Left ventricle myocardium inferior (tissue), 1 donor: ENCODE measurements at regions not wholly inside any gene's neighbourhood (a gene's known extent, or its start where the extent isn't known, plus 50 kb on each side); places are given as distances from the start of the nearest gene placed in this dataset.

ENCODE experiments used
- DNase-seq: peaks from one replicate; pipeline ENCODE4 v3.0.0-alpha.2; 2020
- H3K27ac ChIP-seq: fragments of 200-600 bp; replicated peaks from 2 replicates; pipeline ENCODE4 v1.8.0; 2021
- H3K27me3 ChIP-seq: fragments of 200-600 bp; 2 replicates; pipeline ENCODE4 v1.8.0; 2021; ENCODE audit warnings: low read depth
- H3K36me3 ChIP-seq: fragments of 200-600 bp; 2 replicates; pipeline ENCODE4 v1.8.0; 2021
- H3K4me1 ChIP-seq: fragments of 200-600 bp; 2 replicates; pipeline ENCODE4 v1.8.0; 2021
- H3K4me3 ChIP-seq: fragments of 200-600 bp; 2 replicates; pipeline ENCODE4 v1.8.0; 2021; ENCODE audit warnings: mild to moderate bottlenecking, moderate library complexity
- H3K9me3 ChIP-seq: fragments of 200-600 bp; replicated peaks from 2 replicates; pipeline ENCODE4 v1.8.0; 2021
- intact Hi-C: fragments of 100-400 bp; cut with micrococcal nuclease; formaldehyde crosslinking; loops from one replicate; pipeline ENCODE4 v1.11.0; 2022
- TF ChIP-seq, protein P1 (sequence below): fragments of 200-600 bp; IDR thresholded peaks from 2 replicates; pipeline ENCODE4 v1.8.0; 2021; ENCODE audit warnings: antibody characterized with exemption, mild to moderate bottlenecking, borderline replicate concordance
- donor health status: DM: no; HTN: yes; CAD: no; lungs with severe emphysema.

DNA sequence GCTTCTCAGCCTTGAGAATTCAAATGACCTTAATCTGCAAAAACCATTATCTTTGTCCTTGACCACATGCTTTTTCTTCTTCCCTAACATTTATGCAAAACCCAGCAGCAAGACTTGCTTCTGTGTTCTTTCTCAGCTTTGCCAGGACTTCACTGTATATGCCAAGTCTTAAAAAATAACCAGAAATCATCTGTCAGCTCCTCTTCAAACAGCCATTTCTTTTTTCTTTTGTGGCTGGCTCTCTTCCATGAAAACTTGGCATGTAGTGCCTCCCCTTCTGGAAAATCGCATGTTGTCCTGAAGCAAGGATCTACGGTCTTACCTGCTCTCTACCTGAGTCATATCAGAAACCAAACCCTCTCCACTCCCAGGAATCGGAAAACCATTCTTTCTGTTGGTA lies 364.9 kb downstream of the RPS29 start:
- intact Hi-C loops, result no loop called here
- Histone ChIP-seq H3K4me3 (no peak overlapping the region), H3K27me3 (no peaks in the 10 kb centered on the region), H3K36me3 (no peaks in the 10 kb centered on the region), H3K9me3 (no peaks in the 10 kb centered on the region), H3K4me1 (no peaks in the 10 kb centered on the region), H3K27ac (no peak overlapping the region)
- TF ChIP-seq, protein P1, sequence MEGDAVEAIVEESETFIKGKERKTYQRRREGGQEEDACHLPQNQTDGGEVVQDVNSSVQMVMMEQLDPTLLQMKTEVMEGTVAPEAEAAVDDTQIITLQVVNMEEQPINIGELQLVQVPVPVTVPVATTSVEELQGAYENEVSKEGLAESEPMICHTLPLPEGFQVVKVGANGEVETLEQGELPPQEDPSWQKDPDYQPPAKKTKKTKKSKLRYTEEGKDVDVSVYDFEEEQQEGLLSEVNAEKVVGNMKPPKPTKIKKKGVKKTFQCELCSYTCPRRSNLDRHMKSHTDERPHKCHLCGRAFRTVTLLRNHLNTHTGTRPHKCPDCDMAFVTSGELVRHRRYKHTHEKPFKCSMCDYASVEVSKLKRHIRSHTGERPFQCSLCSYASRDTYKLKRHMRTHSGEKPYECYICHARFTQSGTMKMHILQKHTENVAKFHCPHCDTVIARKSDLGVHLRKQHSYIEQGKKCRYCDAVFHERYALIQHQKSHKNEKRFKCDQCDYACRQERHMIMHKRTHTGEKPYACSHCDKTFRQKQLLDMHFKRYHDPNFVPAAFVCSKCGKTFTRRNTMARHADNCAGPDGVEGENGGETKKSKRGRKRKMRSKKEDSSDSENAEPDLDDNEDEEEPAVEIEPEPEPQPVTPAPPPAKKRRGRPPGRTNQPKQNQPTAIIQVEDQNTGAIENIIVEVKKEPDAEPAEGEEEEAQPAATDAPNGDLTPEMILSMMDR, result no peak
- DNase-seq, result no peak

DNA sequence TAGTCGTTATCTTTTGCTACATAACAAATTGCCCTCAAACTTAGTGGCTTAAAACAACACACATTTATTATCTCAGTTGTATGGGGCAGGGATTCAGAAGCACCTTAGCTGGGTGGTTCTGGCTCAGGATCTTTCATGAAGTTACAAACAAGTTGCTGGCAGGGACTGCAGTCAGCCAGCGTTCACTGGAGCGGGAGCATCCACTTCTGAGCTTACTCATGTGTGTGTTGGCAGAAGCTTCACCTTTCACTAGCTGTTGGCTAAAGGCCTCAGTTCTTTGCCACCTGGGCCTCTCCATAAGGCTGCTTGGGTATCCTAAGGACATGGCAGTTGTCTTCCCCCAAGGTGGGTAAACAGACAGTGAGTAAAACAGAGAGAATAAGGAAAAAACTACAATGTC lies 365.7 kb downstream of the RPS29 start:
- TF ChIP-seq, protein P1, result no peak
- Histone ChIP-seq H3K36me3 (no peaks in the 10 kb centered on the region), H3K4me3 (no peak overlapping the region), H3K27ac (no peak overlapping the region), H3K4me1 (no peaks in the 10 kb centered on the region), H3K9me3 (peaks cover 1% of the 10 kb centered on the region), H3K27me3 (no peaks in the 10 kb centered on the region)
- no peak for DNase-seq
- intact Hi-C loops, result no loop called here

DNA sequence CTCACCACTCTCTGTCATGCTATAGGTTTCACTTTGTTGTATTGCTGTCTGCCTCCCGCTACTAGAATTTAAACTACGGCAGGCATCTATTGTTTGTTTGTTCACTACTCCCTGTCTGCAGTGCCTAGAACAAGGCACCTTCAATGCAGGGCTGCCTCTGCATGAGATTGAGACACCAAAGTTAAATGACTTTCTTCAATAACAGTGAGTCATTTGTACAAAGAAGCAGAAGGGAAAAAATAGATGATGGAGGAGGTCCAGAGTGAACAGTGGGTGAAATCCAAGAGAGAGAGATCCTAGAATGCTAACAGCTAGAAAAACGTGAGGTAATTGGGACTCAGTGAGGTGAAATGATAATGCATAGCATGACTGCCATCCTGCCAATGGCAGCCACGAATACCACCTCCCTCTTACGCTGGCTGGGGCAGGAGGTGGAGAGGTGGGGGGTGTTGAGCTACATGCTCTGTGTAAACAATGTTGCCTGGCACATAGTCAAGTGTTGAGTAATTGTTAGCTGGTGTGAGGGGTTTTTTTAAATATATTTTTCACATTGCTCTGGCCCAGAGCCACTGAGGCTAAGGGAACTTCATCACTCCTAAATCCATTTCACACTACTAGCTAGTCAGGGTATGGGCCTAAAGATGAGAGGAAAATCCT lies 367.6 kb downstream of the RPS29 start:
- Histone ChIP-seq H3K9me3 (peaks cover 6% of the 10 kb centered on the region), H3K4me1 (no peaks in the 10 kb centered on the region), H3K27me3 (no peaks in the 10 kb centered on the region), H3K27ac (no peak overlapping the region), H3K4me3 (no peak overlapping the region), H3K36me3 (no peaks in the 10 kb centered on the region)
- TF ChIP-seq, protein P1, result no peak
- intact Hi-C loops, result no loop called here
- no peak for DNase-seq

GRCh38 chr14:49212721-49213120 lies 373.5 kb downstream of the RPS29 start:
- Histone ChIP-seq H3K36me3 (no peaks in the 10 kb centered on the region), H3K9me3 (peaks cover 6% of the 10 kb centered on the region), H3K4me1 (no peaks in the 10 kb centered on the region), H3K4me3 (no peak overlapping the region), H3K27me3 (no peaks in the 10 kb centered on the region), H3K27ac (no peak overlapping the region)
- TF ChIP-seq, protein P1, result no peak
- no peak for DNase-seq
- intact Hi-C loops, result no loop called here

DNA sequence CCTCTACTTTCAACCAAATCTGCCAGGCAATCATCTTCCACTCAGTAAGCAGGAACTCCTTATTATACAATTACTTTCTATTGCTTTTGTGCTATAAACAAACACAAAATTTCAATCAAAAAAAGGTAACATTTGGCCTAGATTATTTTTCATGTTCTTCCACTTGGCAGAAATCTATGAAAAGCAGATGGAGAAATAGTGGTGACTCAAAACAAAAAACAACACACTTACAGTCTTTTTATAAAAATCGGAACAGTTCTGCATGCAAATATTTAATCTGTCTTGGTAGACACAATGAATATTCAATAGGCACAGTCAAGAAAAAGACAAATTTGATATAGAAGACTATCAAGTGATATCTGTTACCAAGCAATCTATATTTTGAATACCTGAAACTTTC lies 376.8 kb downstream of the RPS29 start:
- TF ChIP-seq, protein P1, result no peak
- DNase-seq, result no peak

More for the DNA sequence above, 376.8 kb downstream of the RPS29 start:
- H3K27ac ChIP-seq, result no peak overlapping the region
- no peak overlapping the region for H3K4me3 ChIP-seq
- H3K4me1 ChIP-seq, result no peaks in the 10 kb centered on the region
- no peaks in the 10 kb centered on the region for H3K9me3 ChIP-seq
- no peaks in the 10 kb centered on the region for H3K36me3 ChIP-seq
- peaks cover 4% of the 10 kb centered on the region for H3K27me3 ChIP-seq
- intact Hi-C loops, result no loop called here
